ENCODE measurements at regions not wholly inside any gene's neighbourhood (a gene's known extent, or its start where the extent isn't known, plus 50 kb on each side); places are given as distances from the start of the nearest gene placed in this dataset.

DNA sequence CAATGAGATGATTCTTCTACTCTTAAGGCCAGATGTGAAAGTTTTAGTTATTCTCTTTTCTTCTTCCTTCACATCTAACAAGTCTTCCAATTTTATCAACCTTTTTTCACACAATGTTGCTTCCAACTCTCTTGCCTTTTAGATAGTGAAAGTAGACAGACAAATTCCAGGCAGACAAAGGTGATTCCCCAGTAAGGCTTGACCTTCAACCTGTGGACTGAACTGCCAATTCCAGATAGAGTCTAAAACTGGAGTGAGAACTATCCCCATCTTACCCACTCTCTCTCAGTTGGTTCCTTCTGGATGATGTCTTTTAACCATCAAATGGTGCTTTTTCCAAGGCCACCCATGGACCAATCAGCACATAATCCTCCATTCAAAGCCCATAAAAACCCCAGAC, 159.0 kb downstream of the NSUN3 start:
- TF ChIP-seq POLR2AphosphoS2 (IDR thresholded peaks at IDR 0.05; ENCODE audit: low read length) (no peak), NFRKB (IDR thresholded peaks at IDR 0.05; ENCODE audit: low read depth) (no peak), EGR1 (conservative IDR thresholded peaks at IDR 0.05) (no peak), FOSL1 (tag; conservative IDR thresholded peaks at IDR 0.05) (no peak), NR3C1 (CRISPR knock-in tag; IDR thresholded peaks at IDR 0.05) (no peak), TRIM28 (IDR thresholded peaks at IDR 0.05) (no peak)
- TF ChIP-seq, protein P1, sequence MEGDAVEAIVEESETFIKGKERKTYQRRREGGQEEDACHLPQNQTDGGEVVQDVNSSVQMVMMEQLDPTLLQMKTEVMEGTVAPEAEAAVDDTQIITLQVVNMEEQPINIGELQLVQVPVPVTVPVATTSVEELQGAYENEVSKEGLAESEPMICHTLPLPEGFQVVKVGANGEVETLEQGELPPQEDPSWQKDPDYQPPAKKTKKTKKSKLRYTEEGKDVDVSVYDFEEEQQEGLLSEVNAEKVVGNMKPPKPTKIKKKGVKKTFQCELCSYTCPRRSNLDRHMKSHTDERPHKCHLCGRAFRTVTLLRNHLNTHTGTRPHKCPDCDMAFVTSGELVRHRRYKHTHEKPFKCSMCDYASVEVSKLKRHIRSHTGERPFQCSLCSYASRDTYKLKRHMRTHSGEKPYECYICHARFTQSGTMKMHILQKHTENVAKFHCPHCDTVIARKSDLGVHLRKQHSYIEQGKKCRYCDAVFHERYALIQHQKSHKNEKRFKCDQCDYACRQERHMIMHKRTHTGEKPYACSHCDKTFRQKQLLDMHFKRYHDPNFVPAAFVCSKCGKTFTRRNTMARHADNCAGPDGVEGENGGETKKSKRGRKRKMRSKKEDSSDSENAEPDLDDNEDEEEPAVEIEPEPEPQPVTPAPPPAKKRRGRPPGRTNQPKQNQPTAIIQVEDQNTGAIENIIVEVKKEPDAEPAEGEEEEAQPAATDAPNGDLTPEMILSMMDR (IDR thresholded peaks at IDR 0.05 in 2 of 3, conservative IDR thresholded peaks at IDR 0.05 in 1 of 3; ENCODE audit: insufficient read depth in 2 of 3, low read depth in 1 of 3, low read length in 3 of 3), result no peak

All from K562 (cell line).